Kidney (tissue), 13 donors: ENCODE measurements at regions not wholly inside any gene's neighbourhood (a gene's known extent, or its start where the extent isn't known, plus 50 kb on each side); places are given as distances from the start of the nearest gene placed in this dataset.
A peak's percentile ranks its signal among the peaks of the same experiment; 100 is the strongest.
"Not testable (repeated sequence)": the region's sequence is repeated elsewhere in the genome, so short reads cannot be mapped to it uniquely, and the experiment has no call there.

Source experiments
- DNase-seq, 5 donors: peaks; one replicate each; pipeline ENCODE4 v3.0.0-alpha.2; 2013 to 2020
- FAIRE-seq: peaks from 2 replicates; lab custom pipeline; 2012; peaks lifted over from hg19 to GRCh38; lab: Jason Lieb, UNC
- H3K27ac ChIP-seq, 2 donors: one replicate each; pipeline ENCODE4 v1.7.0; 2013; ENCODE audit warnings: low read depth in 2 of 2, low read length in 2 of 2, inconsistent platforms in 1 of 2
- H3K27me3 ChIP-seq: one replicate; pipeline ENCODE4 v1.7.1; 2013; ENCODE audit warnings: low read length, inconsistent platforms; ENCODE audit not compliant: control insufficient read depth, insufficient read depth
- H3K36me3 ChIP-seq, 3 donors: one replicate each; pipeline versions ENCODE4 v1.7.0 to v1.7.1; 2013; ENCODE audit warnings: low read length in 3 of 3, control low read depth in 1 of 3, inconsistent platforms in 1 of 3; ENCODE audit not compliant: insufficient read depth in 3 of 3, control insufficient read depth in 2 of 3
- H3K4me1 ChIP-seq, 3 donors: one replicate each; pipeline versions ENCODE4 v1.7.0 to v1.7.1; 2013; ENCODE audit warnings: low read length in 3 of 3, inconsistent platforms in 1 of 3, low read depth in 1 of 3; ENCODE audit not compliant: control insufficient read depth in 2 of 3, insufficient read depth in 2 of 3
- H3K4me3 ChIP-seq, 3 donors: one replicate each; pipeline versions ENCODE4 v1.7.0 to v1.8.1; 2013; ENCODE audit warnings: low read length in 3 of 3, control low read depth in 1 of 3, inconsistent platforms in 1 of 3
- H3K9ac ChIP-seq, 3 donors: one replicate each; pipeline versions ENCODE4 v1.7.0 to v1.7.1; 2013; ENCODE audit warnings: low read length in 3 of 3, control low read depth in 1 of 3, inconsistent platforms in 1 of 3
- H3K9me3 ChIP-seq, 3 donors: one replicate each; pipeline versions ENCODE4 v1.7.0 to v1.7.1; 2013; ENCODE audit warnings: low read length in 3 of 3, control low read depth in 1 of 3, inconsistent platforms in 1 of 3; ENCODE audit not compliant: control insufficient read depth in 2 of 3, insufficient read depth in 1 of 3
- intact Hi-C: fragments of 100-400 bp; cut with DNase I; formaldehyde crosslinking; loops from one replicate; pipeline ENCODE4 v1.11.1; 2022
- TF ChIP-seq, protein P1 (sequence below): IDR thresholded peaks from 3 replicates; pipeline ENCODE4 v1.5.1; 2012; ENCODE audit warnings: mild to moderate bottlenecking, moderate library complexity, borderline replicate concordance; ENCODE audit not compliant: insufficient read depth; ENCODE audit errors: extremely low read depth
- donor health status: control.
- donor health status: control.
- donor health status: control.
- donor health status: control.
- donor health status: control.
- donor health status: DM: yes; HTN: yes; CAD: no.
- donor health status: Normal renal cell carcinoma (clear cell type).

DNA sequence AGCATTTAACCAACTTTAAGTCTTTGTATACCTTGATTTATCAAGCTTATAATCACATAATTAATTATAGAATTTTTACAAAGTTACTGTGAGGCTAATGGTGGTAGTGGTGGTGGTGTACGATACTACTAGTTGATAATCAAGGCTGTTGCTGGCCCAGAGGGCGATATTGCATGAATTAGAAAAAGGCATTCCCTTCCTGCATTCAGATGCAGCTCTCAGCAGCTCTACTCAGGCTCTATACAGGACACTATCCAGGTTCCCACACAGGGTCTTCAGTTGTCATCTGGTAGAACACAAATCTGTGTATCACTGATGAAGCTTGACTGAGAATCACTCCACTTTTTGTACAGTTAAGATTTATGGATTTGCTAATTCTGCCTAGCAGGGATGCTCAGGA, 562.8 kb upstream of the C9orf72 start:
- FAIRE-seq (no peak), DNase-seq (no peak)
- H3K27me3 ChIP-seq = no peaks in the 10 kb centered on the region
- H3K9ac ChIP-seq = no peak overlapping the region
- TF ChIP-seq, protein P1, sequence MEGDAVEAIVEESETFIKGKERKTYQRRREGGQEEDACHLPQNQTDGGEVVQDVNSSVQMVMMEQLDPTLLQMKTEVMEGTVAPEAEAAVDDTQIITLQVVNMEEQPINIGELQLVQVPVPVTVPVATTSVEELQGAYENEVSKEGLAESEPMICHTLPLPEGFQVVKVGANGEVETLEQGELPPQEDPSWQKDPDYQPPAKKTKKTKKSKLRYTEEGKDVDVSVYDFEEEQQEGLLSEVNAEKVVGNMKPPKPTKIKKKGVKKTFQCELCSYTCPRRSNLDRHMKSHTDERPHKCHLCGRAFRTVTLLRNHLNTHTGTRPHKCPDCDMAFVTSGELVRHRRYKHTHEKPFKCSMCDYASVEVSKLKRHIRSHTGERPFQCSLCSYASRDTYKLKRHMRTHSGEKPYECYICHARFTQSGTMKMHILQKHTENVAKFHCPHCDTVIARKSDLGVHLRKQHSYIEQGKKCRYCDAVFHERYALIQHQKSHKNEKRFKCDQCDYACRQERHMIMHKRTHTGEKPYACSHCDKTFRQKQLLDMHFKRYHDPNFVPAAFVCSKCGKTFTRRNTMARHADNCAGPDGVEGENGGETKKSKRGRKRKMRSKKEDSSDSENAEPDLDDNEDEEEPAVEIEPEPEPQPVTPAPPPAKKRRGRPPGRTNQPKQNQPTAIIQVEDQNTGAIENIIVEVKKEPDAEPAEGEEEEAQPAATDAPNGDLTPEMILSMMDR = no peak
- intact Hi-C loops = no loop called here
- H3K4me3 ChIP-seq = no peak overlapping the region
- H3K27ac ChIP-seq = no peak overlapping the region
- H3K9me3 ChIP-seq = no peaks in the 10 kb centered on the region
- H3K36me3 ChIP-seq = no peaks in the 10 kb centered on the region
- no peaks in the 10 kb centered on the region for H3K4me1 ChIP-seq

GRCh38 chr9:28147430-28147829, 574.1 kb upstream of the C9orf72 start:
- H3K4me1 ChIP-seq, H3K9me3 ChIP-seq, FAIRE-seq, intact Hi-C loops, H3K27ac ChIP-seq, H3K4me3 ChIP-seq, H3K36me3 ChIP-seq, H3K9ac ChIP-seq, H3K27me3 ChIP-seq: not testable (repeated sequence)
- peak in 1 of 5 donors; percentile 68 for DNase-seq

DNA sequence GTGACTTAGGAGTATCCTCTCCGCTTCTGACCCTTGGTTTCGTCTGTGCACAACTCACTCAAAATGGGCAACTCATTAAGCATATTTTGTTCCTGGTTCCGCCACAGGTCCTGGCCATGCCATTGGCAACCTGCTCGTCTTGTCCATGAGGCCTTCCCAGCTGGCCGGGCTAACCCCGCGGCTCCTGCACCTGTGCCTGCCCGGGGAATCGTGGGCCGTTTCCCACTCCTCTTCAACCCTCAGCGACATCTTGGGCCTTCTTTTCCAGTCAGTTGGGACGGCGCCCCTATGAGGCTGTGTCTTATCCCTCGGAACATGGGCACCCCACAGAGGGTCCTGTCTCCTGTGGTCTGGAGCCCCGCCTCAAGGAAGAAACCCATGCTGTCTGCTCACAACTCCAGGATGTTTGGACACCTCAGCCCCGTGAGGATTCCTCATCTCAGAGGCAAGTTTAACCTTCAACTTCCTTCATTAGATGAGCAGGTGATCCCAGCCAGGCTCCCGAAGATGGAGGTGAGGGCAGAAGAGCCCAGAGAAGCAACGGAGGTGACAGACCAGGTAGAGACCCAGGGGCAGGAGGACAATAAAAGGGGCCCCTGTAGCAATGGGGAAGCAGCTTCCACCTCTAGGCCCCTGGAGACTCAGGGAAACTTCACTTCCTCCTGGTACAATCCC, 574.8 kb upstream of the C9orf72 start:
- H3K9me3 ChIP-seq, H3K27ac ChIP-seq, DNase-seq, H3K9ac ChIP-seq, intact Hi-C loops, FAIRE-seq, H3K4me3 ChIP-seq, H3K27me3 ChIP-seq, H3K4me1 ChIP-seq, H3K36me3 ChIP-seq: not testable (repeated sequence)

GRCh38 chr9:28149361-28150050, 576.2 kb upstream of the C9orf72 start:
- H3K4me1 ChIP-seq, H3K36me3 ChIP-seq, H3K27ac ChIP-seq, H3K9ac ChIP-seq, H3K27me3 ChIP-seq, FAIRE-seq, intact Hi-C loops, H3K4me3 ChIP-seq, DNase-seq, H3K9me3 ChIP-seq: not testable (repeated sequence)

DNA sequence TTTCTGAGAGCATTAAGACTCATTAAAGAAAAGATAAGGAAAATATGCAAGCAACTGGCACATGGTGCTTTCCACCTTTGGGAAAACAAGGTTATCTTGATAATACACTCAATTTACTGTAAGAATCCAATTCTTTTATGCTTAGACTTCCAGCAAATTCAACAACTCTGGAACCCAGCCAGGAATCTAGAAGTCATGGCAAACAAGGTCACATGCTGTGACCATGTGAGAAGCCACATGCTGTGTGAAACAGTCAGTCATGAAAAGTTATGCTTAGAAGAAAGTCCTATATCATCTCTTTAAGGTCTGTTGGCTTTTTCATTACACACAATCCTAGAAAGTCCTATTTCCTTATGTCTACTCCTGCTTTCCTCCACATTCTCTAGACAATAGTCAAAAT, 581.8 kb upstream of the C9orf72 start:
- TF ChIP-seq, protein P1 = no peak
- no peaks in the 10 kb centered on the region for H3K36me3 ChIP-seq
- DNase-seq (peak in 3 of 5 donors; percentile 29 to 68 (median 56)), FAIRE-seq (no peak)
- no peak overlapping the region for H3K9ac ChIP-seq
- no peaks in the 10 kb centered on the region for H3K27me3 ChIP-seq
- no peak overlapping the region for H3K4me3 ChIP-seq
- H3K27ac ChIP-seq = no peak overlapping the region
- H3K9me3 ChIP-seq = no peaks in the 10 kb centered on the region
- intact Hi-C loops = no loop called here
- no peaks in the 10 kb centered on the region for H3K4me1 ChIP-seq
